Femur (tissue), 1 donor: ENCODE measurements at regions not wholly inside any gene's neighbourhood (a gene's known extent, or its start where the extent isn't known, plus 50 kb on each side); places are given as distances from the start of the nearest gene placed in this dataset.

Source experiments
- DNase-seq: peaks from one replicate; pipeline ENCODE4 v3.0.0-alpha.2; 2017

DNA sequence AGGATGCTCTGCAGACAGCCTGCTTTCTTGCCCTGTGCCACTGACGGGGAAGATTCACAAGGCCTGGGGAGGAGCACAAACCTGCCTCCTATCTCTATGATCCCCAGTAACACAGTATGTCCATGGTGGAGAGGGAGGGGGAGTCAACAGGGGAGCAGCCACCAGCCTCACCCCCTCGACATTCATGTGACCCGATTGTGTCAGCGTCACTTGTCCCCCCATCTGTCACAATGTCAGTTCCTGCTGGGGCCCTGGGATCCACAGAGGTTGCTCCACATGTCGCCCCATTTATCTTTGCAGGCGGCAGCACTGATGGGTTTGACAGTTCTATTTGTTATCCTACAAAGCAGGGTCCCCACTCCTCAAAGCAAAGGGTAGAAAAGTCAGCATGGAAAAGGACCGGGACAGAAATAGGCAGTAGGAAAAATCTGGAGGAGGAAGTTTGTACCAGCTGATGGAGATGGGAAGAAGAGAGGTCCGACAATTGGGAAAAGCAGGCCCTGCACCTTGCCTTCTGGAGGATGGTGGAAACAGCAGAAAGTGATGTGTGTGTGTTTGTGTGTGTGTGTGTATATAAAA, 130.9 kb downstream of the SEC16B start:
- no peak for DNase-seq

GRCh38 chr1:177833631-177834030, 136.2 kb downstream of the SEC16B start:
- no peak for DNase-seq

DNA sequence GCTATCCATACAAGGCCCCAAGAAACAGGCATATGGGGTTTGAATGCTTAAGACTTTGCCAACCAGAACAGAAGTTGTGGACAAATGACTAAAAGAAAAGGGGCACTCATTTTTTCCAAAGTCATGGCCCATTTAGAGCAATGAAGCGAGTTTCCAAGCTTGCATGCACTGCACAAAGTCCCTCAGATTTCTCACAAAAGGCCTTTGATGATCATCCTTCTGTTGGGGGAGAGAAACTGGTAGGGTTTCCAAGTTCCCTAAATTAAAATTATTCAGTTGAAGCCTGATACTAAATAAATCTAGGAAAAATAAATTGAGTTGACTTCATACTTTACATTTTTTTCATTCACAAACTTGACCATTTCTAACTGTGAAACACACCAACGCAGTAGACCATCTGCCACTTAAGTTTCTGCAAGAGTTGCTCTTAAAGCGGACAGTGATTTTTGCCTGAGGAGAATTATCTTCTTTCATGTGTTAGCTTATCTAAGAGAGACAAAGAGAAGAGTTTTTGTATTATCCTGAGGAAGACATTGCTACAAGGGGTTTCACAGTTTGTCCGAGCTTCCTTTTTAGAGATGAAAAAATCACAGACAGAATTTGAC, 139.2 kb downstream of the SEC16B start:
- no peak for DNase-seq

GRCh38 chr1:177825276-177825901, 144.5 kb downstream of the SEC16B start:
- DNase-seq, result no peak

DNA sequence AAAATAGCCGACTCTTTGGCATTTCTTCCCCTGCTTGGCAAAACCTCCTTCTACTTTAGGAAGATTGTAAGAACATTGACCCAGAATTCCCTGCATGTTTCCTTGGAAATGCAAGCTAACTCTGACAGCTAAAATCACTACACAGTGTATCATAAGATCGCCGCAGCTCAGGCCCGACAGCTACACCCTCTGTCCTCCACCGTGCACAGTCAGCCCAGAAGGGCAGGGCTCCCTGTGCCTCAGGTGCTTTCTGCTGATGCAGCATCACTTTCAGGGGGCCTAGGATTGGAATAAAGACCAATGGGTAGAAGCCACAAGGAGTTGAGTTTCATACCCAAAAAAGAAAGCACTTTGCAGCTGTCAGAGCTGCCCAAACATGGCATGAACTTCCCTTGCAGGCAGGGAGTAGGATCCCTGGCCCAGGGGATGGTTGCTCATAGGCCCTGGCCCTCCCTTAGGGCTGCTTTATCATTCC, 145.3 kb downstream of the SEC16B start:
- DNase-seq, result no peak

DNA sequence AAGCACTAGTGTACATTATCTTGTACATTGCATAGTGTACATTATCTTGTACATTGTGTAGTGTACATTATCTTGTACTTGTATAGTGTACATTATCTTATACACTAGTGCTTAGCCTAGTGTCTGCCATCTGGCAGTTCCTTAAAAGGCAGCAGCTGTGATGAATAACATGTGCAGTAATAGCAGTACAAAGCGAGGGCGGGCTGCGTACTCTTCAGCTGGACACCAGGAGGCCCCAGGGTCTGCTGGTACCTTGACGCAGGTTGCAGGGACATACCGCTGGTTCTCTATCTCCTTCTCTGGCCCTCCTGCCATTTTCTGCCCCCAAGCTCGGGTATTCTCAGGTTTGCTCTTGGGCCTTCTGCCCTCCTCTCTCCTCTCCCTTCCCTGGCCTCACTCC, 149.6 kb downstream of the SEC16B start:
- DNase-seq, result no peak

DNA sequence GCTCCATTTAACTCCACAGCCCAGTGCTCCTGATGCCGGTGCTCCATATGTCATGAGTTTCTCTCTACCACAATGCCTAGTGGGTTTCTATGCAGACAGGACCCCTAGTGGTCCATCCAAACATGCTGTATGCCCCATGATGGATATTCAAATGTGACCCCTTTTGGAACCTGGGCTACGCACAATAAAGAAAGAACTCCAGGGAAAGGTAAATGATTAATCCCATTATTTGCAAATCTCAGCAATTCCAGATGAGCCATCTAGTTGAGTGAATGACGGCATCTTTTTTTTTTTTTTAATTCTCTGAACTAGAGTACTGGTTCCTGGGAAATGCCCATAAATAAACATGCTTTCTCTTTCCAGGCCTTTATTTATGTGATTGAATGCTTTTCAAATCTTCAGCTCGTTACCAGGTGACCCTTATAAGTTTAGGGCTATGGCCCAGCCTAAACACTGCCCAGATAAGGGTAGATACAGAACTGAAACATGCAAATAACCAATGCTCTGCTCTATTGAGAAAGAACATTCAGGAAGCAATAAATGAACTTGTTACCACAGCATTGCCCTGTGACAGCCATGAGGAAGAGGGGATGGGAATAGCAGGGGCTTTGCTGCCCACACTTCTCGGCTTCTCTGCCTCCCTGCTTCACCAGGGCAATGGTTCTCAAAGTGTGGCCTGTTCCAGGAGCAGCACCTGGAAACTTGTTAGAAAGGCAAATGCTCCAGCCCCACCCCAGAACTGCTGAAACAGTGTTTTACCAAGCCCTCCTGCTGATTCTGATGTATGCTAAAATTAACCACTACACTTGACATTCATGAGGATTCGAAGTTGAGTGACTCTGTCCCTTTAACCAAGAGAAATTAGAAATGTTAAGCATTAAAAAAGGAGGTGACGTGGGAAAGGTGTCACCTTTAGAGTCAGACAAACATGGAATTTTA, 151.7 kb downstream of the SEC16B start:
- DNase-seq, result no peak

DNA sequence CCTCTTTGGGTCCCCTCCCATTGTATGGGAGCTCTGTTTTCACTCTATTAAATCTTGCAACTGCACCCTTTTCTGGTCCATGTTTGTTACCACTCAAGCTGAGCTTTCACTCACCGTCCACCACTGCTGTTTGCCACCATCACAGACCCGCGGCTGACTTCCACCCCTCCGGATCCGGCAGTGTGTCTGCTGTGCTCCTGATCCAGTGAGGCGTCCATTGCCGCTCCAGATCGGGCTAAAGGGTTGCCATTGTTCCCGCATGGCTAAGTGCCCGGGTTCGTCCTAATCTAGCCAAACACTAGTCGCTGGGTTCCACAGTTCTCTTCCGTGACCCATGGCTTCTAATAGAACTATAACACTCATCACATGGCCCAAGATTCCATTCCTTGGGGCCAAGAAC, 157.2 kb downstream of the SEC16B start:
- no peak for DNase-seq

GRCh38 chr1:177812144-177812543, 157.7 kb downstream of the SEC16B start:
- DNase-seq, result no peak

- no peak for DNase-seq
Observed at GRCh38 chr1:177811429-177811828, 158.4 kb downstream of the SEC16B start.

- no peak for DNase-seq
Observed at GRCh38 chr1:177809819-177810218, 160.0 kb downstream of the SEC16B start.

GRCh38 chr1:177802304-177802703, 167.6 kb downstream of the SEC16B start:
- DNase-seq, result no peak

GRCh38 chr1:177801790-177802189, 168.1 kb downstream of the SEC16B start:
- DNase-seq, result no peak

DNA sequence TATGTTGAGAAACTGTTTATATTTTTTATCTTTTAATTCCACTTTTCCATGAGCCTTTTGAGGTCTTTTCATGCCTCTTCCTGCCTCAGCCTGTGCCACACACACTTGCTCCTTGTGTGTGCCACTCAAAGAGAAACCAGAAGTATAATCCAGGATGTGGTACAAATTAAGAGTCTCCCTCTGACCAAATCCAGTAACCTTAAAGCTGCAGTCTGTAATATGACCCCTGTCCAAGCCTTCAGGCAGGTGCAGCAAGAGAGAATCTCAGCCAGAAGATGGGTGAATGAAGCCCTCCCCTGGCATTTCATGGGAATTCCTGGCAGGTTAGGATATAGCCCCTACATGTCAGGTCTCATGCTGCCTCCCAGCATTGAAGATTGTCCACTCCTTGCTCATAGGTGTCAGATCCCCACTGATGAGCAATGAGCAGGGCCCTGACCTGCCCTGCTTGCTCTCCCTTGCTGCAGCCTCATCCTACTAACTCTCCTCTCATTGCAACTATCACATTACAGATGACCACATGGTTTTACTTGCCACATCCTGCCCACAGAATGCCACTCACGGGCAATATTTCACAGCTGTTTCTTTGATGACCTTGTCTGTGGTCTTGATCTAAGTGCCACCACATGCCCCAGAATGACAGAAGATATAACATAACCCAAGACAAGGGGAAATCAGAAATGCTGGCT, 169.3 kb downstream of the SEC16B start:
- DNase-seq, result no peak

- DNase-seq, result no peak
Observed at GRCh38 chr1:177799746-177800145, 170.1 kb downstream of the SEC16B start.

DNA sequence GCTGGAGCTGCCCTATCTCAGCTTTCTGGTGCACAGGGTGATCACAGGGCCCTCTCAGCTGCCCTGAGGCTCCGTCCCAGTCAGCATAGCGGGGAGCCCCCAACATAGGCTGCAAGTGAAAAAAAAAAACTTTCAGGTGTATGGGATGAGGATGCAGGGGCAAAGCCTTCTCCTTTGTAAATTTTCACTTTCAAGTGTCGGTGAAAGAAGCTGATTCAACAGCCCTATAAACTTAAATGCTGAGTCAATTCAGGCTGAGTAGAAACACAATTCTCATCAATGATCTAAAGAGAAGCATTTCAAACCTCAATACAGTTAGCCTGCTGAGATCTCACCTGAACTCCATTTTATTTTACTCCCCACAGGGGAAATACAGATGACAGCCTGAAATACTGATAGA, 171.2 kb downstream of the SEC16B start:
- DNase-seq, result no peak

- no peak for DNase-seq
Observed at GRCh38 chr1:177796561-177796960, 173.3 kb downstream of the SEC16B start.

DNA sequence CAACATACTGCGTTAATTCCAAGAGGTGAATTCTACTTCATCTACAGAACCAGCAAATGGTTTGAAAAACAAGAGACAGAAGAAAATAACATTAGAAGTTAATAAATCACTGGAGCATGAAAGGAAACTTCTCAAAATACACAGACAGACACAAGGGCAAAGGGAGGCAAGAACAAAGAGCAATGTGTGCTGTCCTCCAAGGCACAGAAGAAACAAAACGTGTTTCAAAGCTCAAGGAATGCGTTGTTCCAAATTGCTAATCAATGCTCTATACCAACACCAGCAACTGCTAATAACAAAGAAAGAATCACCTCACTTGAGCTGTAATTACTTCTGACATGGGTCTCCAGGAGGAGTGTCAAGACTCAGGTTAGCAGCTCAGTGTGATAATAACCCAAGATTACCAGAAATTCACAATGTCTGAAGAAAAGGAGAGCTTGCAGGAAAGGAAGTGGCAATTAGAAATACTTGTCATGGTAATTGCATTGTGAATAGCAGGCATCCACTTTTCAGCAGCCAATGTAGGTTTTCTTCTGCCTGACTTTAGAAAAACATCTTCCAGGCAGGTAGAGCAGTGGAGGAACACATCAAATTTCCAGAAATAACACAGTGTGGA, 175.4 kb downstream of the SEC16B start:
- no peak for DNase-seq

DNA sequence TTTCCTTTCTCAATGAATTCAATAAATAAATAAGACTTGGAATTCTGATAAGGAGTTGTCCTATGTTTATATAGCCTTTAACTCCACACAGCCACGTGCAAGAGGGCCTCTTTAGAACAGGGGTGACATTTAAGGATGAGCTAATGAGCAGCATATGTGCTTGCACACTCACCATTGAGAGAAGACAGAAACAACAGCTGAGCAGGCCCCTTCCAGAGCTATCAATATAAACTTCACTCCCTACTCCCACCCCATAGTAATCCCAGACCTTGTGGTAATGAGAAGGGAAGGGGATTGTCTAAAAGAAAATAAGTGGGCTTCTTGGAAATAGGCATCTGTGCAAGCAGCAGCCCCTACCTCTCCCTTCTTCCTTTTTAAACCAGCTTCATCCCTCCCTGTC, 176.0 kb downstream of the SEC16B start:
- no peak for DNase-seq

DNA sequence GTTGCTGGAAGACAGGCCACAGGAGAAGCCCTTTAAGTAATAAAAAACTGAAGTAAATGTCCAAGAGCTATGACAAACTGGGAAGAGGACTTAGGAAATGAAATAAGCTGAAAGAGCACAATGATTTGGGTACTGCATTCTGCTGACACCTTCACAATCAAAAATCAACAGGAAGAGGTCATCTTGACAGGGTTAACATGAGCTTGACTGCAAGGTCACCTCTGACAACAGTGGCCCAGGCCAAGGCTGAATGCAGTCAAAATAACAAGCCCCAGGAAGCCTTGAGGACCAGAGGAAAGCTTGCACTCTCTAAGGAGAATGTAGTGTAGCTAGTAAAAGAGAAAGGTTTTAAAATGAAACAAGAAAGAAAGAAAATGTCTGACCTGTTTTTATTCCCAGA, 179.3 kb downstream of the SEC16B start:
- DNase-seq, result no peak

- DNase-seq, result no peak
Observed at GRCh38 chr1:177789956-177790355, 179.9 kb downstream of the SEC16B start.

- DNase-seq, result no peak
Observed at GRCh38 chr1:177786176-177786745, 183.6 kb downstream of the SEC16B start.
